Breast epithelium (tissue), 3 donors: ENCODE measurements at regions not wholly inside any gene's neighbourhood (a gene's known extent, or its start where the extent isn't known, plus 50 kb on each side); places are given as distances from the start of the nearest gene placed in this dataset.

Experiments
- CTCF ChIP-seq, 3 donors: fragments of 450-650 bp; IDR thresholded peaks; one replicate each; pipeline ENCODE4 v1.5.1; 2016 to 2017; ENCODE audit warnings: antibody characterized with exemption in 3 of 3, mild to moderate bottlenecking in 3 of 3, moderate library complexity in 3 of 3
- POLR2A ChIP-seq: fragments of 450-650 bp; IDR thresholded peaks from one replicate; pipeline ENCODE4 v1.6.1; 2016; ENCODE audit warnings: antibody characterized with exemption, mild to moderate bottlenecking, moderate library complexity

GRCh38 chr10:8893102-8893501 lies 838.6 kb downstream of the GATA3 start:
- TF ChIP-seq CTCF (IDR thresholded peaks at IDR 0.05) (no peak), POLR2A (no peak)
